Activated naive CD4-positive, alpha-beta T cell treated with anti-CD3 and anti-CD28 coated beads, Interleukin-2, amount 50 U/mL, for 72 hours (primary cell): ENCODE measurements at regions not wholly inside any gene's neighbourhood (a gene's known extent, or its start where the extent isn't known, plus 50 kb on each side); places are given as distances from the start of the nearest gene placed in this dataset.

ENCODE experiments used
- ATAC-seq, 2 donors: fragments of 150-1000 bp; cut with Tn5 transposase; 2 replicates each; pipeline ENCODE4 v1.10.0; 2021; ENCODE audit warnings: mild to moderate bottlenecking in 2 of 2, moderate library complexity in 2 of 2
- DNase-seq, 2 donors: peaks; one replicate each; pipeline ENCODE4 v3.0.0; 2021 to 2022; ENCODE audit warnings: low spot score in 2 of 2
- H3K27ac Mint-ChIP-seq, 2 donors: one replicate each; pipeline ENCODE4 v1.8.0; 2022; ENCODE audit warnings: mild to moderate bottlenecking in 2 of 2, mixed read lengths in 2 of 2
- H3K36me3 Mint-ChIP-seq, 2 donors: one replicate each; pipeline ENCODE4 v1.8.0; 2022; ENCODE audit warnings: mixed read lengths in 2 of 2
- H3K9me3 Mint-ChIP-seq, 2 donors: one replicate each; pipeline ENCODE4 v1.8.0; 2022; ENCODE audit warnings: mixed read lengths in 2 of 2

- Mint-ChIP-seq H3K9me3 (peaks cover 25 to 26% of the 10 kb centered on the region in 2 donors), H3K27ac (no peak overlapping the region), H3K36me3 (no peaks in the 10 kb centered on the region)
- no peak for ATAC-seq
- DNase-seq: no peak
Observed at GRCh38 chr14:86602263-86602662, 1072.3 kb downstream of the FLRT2 start.

GRCh38 chr14:86601813-86602212 lies 1071.9 kb downstream of the FLRT2 start:
- ATAC-seq (no peak), DNase-seq (no peak)
- no peak overlapping the region for H3K27ac Mint-ChIP-seq
- H3K36me3 Mint-ChIP-seq: no peaks in the 10 kb centered on the region
- H3K9me3 Mint-ChIP-seq: peaks cover 25 to 26% of the 10 kb centered on the region in 2 donors

GRCh38 chr14:86597279-86597678 lies 1067.3 kb downstream of the FLRT2 start:
- no peak for ATAC-seq
- Mint-ChIP-seq H3K36me3 (peaks cover 0 to 6% of the 10 kb centered on the region in 2 donors), H3K9me3 (peaks cover 13 to 16% of the 10 kb centered on the region in 2 donors), H3K27ac (no peak overlapping the region)
- no peak for DNase-seq

- no peak overlapping the region for H3K27ac Mint-ChIP-seq
- peaks cover 0 to 6% of the 10 kb centered on the region in 2 donors for H3K36me3 Mint-ChIP-seq
- DNase-seq (no peak), ATAC-seq (no peak)
- peaks cover 9 to 17% of the 10 kb centered on the region in 2 donors for H3K9me3 Mint-ChIP-seq
Observed at GRCh38 chr14:86596024-86596423, 1066.1 kb downstream of the FLRT2 start.

- Mint-ChIP-seq H3K27ac (no peak overlapping the region), H3K36me3 (peaks cover 0 to 4% of the 10 kb centered on the region in 2 donors)
Observed at GRCh38 chr14:86575141-86575540, 1045.2 kb downstream of the FLRT2 start.

GRCh38 chr14:86574778-86575129 lies 1044.8 kb downstream of the FLRT2 start:
- no peak for ATAC-seq
- Mint-ChIP-seq H3K27ac (no peak overlapping the region), H3K36me3 (peaks cover 0 to 7% of the 10 kb centered on the region in 2 donors), H3K9me3 (peaks cover 8 to 11% of the 10 kb centered on the region in 2 donors)
- DNase-seq: no peak

More at GRCh38 chr14:86575141-86575540, 1045.2 kb downstream of the FLRT2 start:
- peaks cover 7 to 8% of the 10 kb centered on the region in 2 donors for H3K9me3 Mint-ChIP-seq
- ATAC-seq: no peak
- no peak for DNase-seq

GRCh38 chr14:86574051-86574777 lies 1044.3 kb downstream of the FLRT2 start:
- H3K36me3 Mint-ChIP-seq: peaks cover 0 to 7% of the 10 kb centered on the region in 2 donors
- DNase-seq (no peak), ATAC-seq (no peak)
- H3K27ac Mint-ChIP-seq: no peak overlapping the region
- H3K9me3 Mint-ChIP-seq: peaks cover 8 to 11% of the 10 kb centered on the region in 2 donors

- DNase-seq (no peak), ATAC-seq (no peak)
- Mint-ChIP-seq H3K27ac (no peak overlapping the region), H3K9me3 (peaks cover 4 to 7% of the 10 kb centered on the region in 2 donors), H3K36me3 (peaks cover 0 to 7% of the 10 kb centered on the region in 2 donors)
Observed at GRCh38 chr14:86570371-86570770, 1040.4 kb downstream of the FLRT2 start.

- Mint-ChIP-seq H3K9me3 (peaks cover 9 to 10% of the 10 kb centered on the region in 2 donors), H3K27ac (no peak overlapping the region), H3K36me3 (no peaks in the 10 kb centered on the region)
- DNase-seq (no peak), ATAC-seq (no peak)
Observed at GRCh38 chr14:86543521-86543920, 1013.6 kb downstream of the FLRT2 start.

GRCh38 chr14:86541972-86542371 lies 1012.0 kb downstream of the FLRT2 start:
- ATAC-seq (no peak), DNase-seq (no peak)
- Mint-ChIP-seq H3K36me3 (no peaks in the 10 kb centered on the region), H3K27ac (no peak overlapping the region), H3K9me3 (peaks cover 9 to 10% of the 10 kb centered on the region in 2 donors)

- no peak for ATAC-seq
- no peaks in the 10 kb centered on the region for H3K36me3 Mint-ChIP-seq
- H3K9me3 Mint-ChIP-seq: peaks cover 6 to 7% of the 10 kb centered on the region in 2 donors
- DNase-seq: no peak
- H3K27ac Mint-ChIP-seq: no peak overlapping the region
Observed at GRCh38 chr14:86540636-86541247, 1010.8 kb downstream of the FLRT2 start.

- no peaks in the 10 kb centered on the region for H3K36me3 Mint-ChIP-seq
- DNase-seq (no peak), ATAC-seq (no peak)
- H3K27ac Mint-ChIP-seq: no peak overlapping the region
- peaks cover 3% of the 10 kb centered on the region in 2 donors for H3K9me3 Mint-ChIP-seq
Observed at GRCh38 chr14:86539361-86540070, 1009.6 kb downstream of the FLRT2 start.

GRCh38 chr14:86533834-86534233 lies 1003.9 kb downstream of the FLRT2 start:
- ATAC-seq: no peak
- Mint-ChIP-seq H3K9me3 (peaks cover 0 to 6% of the 10 kb centered on the region in 2 donors), H3K27ac (no peak overlapping the region), H3K36me3 (no peaks in the 10 kb centered on the region)
- no peak for DNase-seq

- no peak for DNase-seq
- no peak overlapping the region for H3K27ac Mint-ChIP-seq
- no peaks in the 10 kb centered on the region for H3K36me3 Mint-ChIP-seq
- H3K9me3 Mint-ChIP-seq: peaks cover 0 to 9% of the 10 kb centered on the region in 2 donors
- no peak for ATAC-seq
Observed at GRCh38 chr14:86532219-86532618, 1002.3 kb downstream of the FLRT2 start.

- no peaks in the 10 kb centered on the region for H3K36me3 Mint-ChIP-seq
- H3K27ac Mint-ChIP-seq: no peak overlapping the region
- ATAC-seq (no peak), DNase-seq (no peak)
- H3K9me3 Mint-ChIP-seq: peaks cover 0 to 9% of the 10 kb centered on the region in 2 donors
Observed at GRCh38 chr14:86530457-86530856, 1000.5 kb downstream of the FLRT2 start.

GRCh38 chr14:86527312-86527711 lies 997.4 kb downstream of the FLRT2 start:
- ATAC-seq (no peak), DNase-seq (no peak)
- no peak overlapping the region for H3K27ac Mint-ChIP-seq
- H3K9me3 Mint-ChIP-seq: peaks cover 5 to 14% of the 10 kb centered on the region in 2 donors
- no peaks in the 10 kb centered on the region for H3K36me3 Mint-ChIP-seq

GRCh38 chr14:86525673-86526072 lies 995.7 kb downstream of the FLRT2 start:
- Mint-ChIP-seq H3K27ac (no peak overlapping the region), H3K9me3 (peaks cover 9 to 10% of the 10 kb centered on the region in 2 donors), H3K36me3 (no peaks in the 10 kb centered on the region)
- ATAC-seq: no peak
- no peak for DNase-seq
